Epithelial cell of prostate (primary cell): ENCODE measurements at regions not wholly inside any gene's neighbourhood (a gene's known extent, or its start where the extent isn't known, plus 50 kb on each side); places are given as distances from the start of the nearest gene placed in this dataset.
A peak's percentile ranks its signal among the peaks of the same experiment; 100 is the strongest.

Experiments used
- DNase-seq: peaks from one replicate; pipeline ENCODE4 v3.0.0-alpha.2; 2011; ENCODE audit warnings: low read depth, low spot score
- H3K27ac ChIP-seq: fragments of 450-650 bp; 2 replicates; pipeline ENCODE4 v1.5.1; 2017; ENCODE audit warnings: mild to moderate bottlenecking

- no peak for DNase-seq
- H3K27ac ChIP-seq, result no peak overlapping the region
Observed at GRCh38 chr10:52438119-52438518, 124.0 kb downstream of the DKK1 start.

GRCh38 chr10:52440612-52441285, 126.7 kb downstream of the DKK1 start:
- no peak overlapping the region for H3K27ac ChIP-seq

GRCh38 chr10:52442576-52442975, 128.5 kb downstream of the DKK1 start:
- peak overlapping the region; percentile 97 for H3K27ac ChIP-seq

More at GRCh38 chr10:52440612-52441285, 126.7 kb downstream of the DKK1 start:
- DNase-seq, result no peak

GRCh38 chr10:52443419-52444388, 129.6 kb downstream of the DKK1 start:
- H3K27ac ChIP-seq, result peak overlapping the region; percentile 97
- DNase-seq, result peak; percentile 95

More at GRCh38 chr10:52442576-52442975, 128.5 kb downstream of the DKK1 start:
- peak; percentile 46 for DNase-seq

GRCh38 chr10:52446391-52446790, 132.3 kb downstream of the DKK1 start:
- H3K27ac ChIP-seq, result peak overlapping the region; percentile 97
- no peak for DNase-seq

- DNase-seq, result no peak
- peak overlapping the region; percentile 97 for H3K27ac ChIP-seq
Observed at GRCh38 chr10:52447931-52448353, 133.9 kb downstream of the DKK1 start.

- peak overlapping the region; percentile 97 for H3K27ac ChIP-seq
- DNase-seq, result no peak
Observed at GRCh38 chr10:52450762-52451291, 136.7 kb downstream of the DKK1 start.

GRCh38 chr10:52451817-52452216, 137.7 kb downstream of the DKK1 start:
- peak; percentile 63 for DNase-seq
- H3K27ac ChIP-seq, result peak overlapping the region; percentile 97

- DNase-seq, result no peak
- peak overlapping the region; percentile 97 for H3K27ac ChIP-seq
Observed at GRCh38 chr10:52452600-52453493, 138.8 kb downstream of the DKK1 start.

- peak overlapping the region; percentile 97 for H3K27ac ChIP-seq
- DNase-seq, result no peak
Observed at GRCh38 chr10:52453501-52453900, 139.4 kb downstream of the DKK1 start.

- H3K27ac ChIP-seq, result peak overlapping the region; percentile 97
- no peak for DNase-seq
Observed at GRCh38 chr10:52454491-52454890, 140.4 kb downstream of the DKK1 start.

- no peak for DNase-seq
- peak overlapping the region; percentile 97 for H3K27ac ChIP-seq
Observed at GRCh38 chr10:52455098-52455497, 141.0 kb downstream of the DKK1 start.

GRCh38 chr10:52459097-52459496, 145.0 kb downstream of the DKK1 start:
- no peak for DNase-seq
- no peak overlapping the region for H3K27ac ChIP-seq

- H3K27ac ChIP-seq, result peak overlapping the region; percentile 80
- no peak for DNase-seq
Observed at GRCh38 chr10:52463826-52464225, 149.7 kb downstream of the DKK1 start.

- DNase-seq, result peak; percentile 57
- H3K27ac ChIP-seq, result peak overlapping the region; percentile 80
Observed at GRCh38 chr10:52464368-52465124, 150.5 kb downstream of the DKK1 start.

- H3K27ac ChIP-seq, result peak overlapping the region; percentile 80
- no peak for DNase-seq
Observed at GRCh38 chr10:52465202-52465601, 151.1 kb downstream of the DKK1 start.

GRCh38 chr10:52466464-52466863, 152.4 kb downstream of the DKK1 start:
- DNase-seq, result no peak
- no peak overlapping the region for H3K27ac ChIP-seq

- peak; percentile 79 for DNase-seq
- H3K27ac ChIP-seq, result peak overlapping the region; percentile 67
Observed at GRCh38 chr10:52469970-52470705, 156.1 kb downstream of the DKK1 start.
